Panc1 (cell line): ENCODE measurements at regions not wholly inside any gene's neighbourhood (a gene's known extent, or its start where the extent isn't known, plus 50 kb on each side); places are given as distances from the start of the nearest gene placed in this dataset.

ENCODE experiments used
- ATAC-seq: fragments of 200-7000 bp; cut with Tn5 transposase; 2 replicates; pipeline ENCODE4 v1.9.1; 2020; ENCODE audit warnings: mild to moderate bottlenecking, moderate library complexity
- BruUV-seq: library from RNA; stranded (reverse); fragments of 400-500 nt; replicated peaks from 2 replicates; lab custom pipeline; 2021; lab: Mats Ljungman, UMichigan
- CTCF ChIA-PET: fragments of 300-600 bp; sonication (Branson Sonifier 250); formaldehyde crosslinking; loops from one replicate; lab custom pipeline; 2022; ENCODE audit warnings: antibody characterized with exemption; lab: Charles Lee
- POLR2A ChIA-PET: fragments of 300-600 bp; sonication (Branson Sonifier 250); formaldehyde crosslinking; loops from one replicate; lab custom pipeline; 2022; ENCODE audit warnings: antibody characterized with exemption; lab: Charles Lee
- DNase-seq: peaks from one replicate; pipeline ENCODE4 v3.0.0-alpha.2; 2010; ENCODE audit warnings: low read depth, low spot score
- H3K27ac ChIP-seq: 2 replicates; pipeline ENCODE4 v1.5.1; 2011; ENCODE audit warnings: mild to moderate bottlenecking, low read length, inconsistent platforms
- H3K27me3 ChIP-seq: fragments of 200-500 bp; sonication (Bioruptor generic); 2 replicates; pipeline ENCODE4 v1.6.0; 2014; ENCODE audit warnings: low read length, inconsistent platforms; ENCODE audit not compliant: control insufficient read depth, insufficient read depth
- H3K36me3 ChIP-seq: fragments of 200-500 bp; sonication (Bioruptor generic); 2 replicates; pipeline ENCODE4 v1.5.1; 2014; ENCODE audit warnings: inconsistent platforms, mild to moderate bottlenecking, low read length, moderate library complexity; ENCODE audit not compliant: control insufficient read depth, insufficient read depth
- H3K4me1 ChIP-seq: 2 replicates; pipeline ENCODE4 v1.5.1; 2011; ENCODE audit warnings: inconsistent platforms, mild to moderate bottlenecking, low read length, moderate library complexity; ENCODE audit not compliant: control insufficient read depth, insufficient read depth
- H3K4me3 ChIP-seq, 2 experiments: 2 replicates each; pipeline ENCODE4 v1.5.1; 2011 to 2012; ENCODE audit warnings: low read depth in 2 of 2, low read length in 2 of 2, mild to moderate bottlenecking in 2 of 2, inconsistent platforms in 1 of 2, moderate library complexity in 1 of 2
- H3K9me3 ChIP-seq: fragments of 200-500 bp; sonication (Bioruptor generic); 2 replicates; pipeline ENCODE4 v1.5.1; 2014; ENCODE audit warnings: low read depth, mild to moderate bottlenecking, inconsistent platforms, low read length, moderate library complexity; ENCODE audit not compliant: control insufficient read depth, insufficient read depth
- POLR2AphosphoS5 ChIP-seq: IDR thresholded peaks from 2 replicates; pipeline ENCODE4 v1.6.1; 2012; ENCODE audit warnings: mild to moderate bottlenecking, low read depth, low read length, moderate library complexity
- SIN3A ChIP-seq: IDR thresholded peaks from 2 replicates; pipeline ENCODE4 v1.6.1; 2012; ENCODE audit warnings: low read depth, mild to moderate bottlenecking, low read length, moderate library complexity, borderline replicate concordance; ENCODE audit not compliant: insufficient read depth
- TCF7L2 ChIP-seq: IDR thresholded peaks from 2 replicates; pipeline ENCODE4 v1.6.1; 2011; ENCODE audit warnings: mild to moderate bottlenecking, low read depth, low read length, inconsistent platforms
- in situ Hi-C: cut with HindIII; loops from 2 replicates; pipeline ENCODE4 v1.10.0; 2016; ENCODE audit warnings: low sequenced_read_pairs, low pct_unique_long_range_greater_than_20kb
- intact Hi-C: fragments of 100-400 bp; cut with micrococcal nuclease; formaldehyde crosslinking; loops from one replicate; pipeline ENCODE4 v1.10.0; 2022; ENCODE audit not compliant: unreplicated experiment
- TF ChIP-seq, protein P1 (sequence below), 2 experiments: IDR thresholded peaks; 2 replicates each; pipeline ENCODE4 v1.6.1; 2011 to 2012; ENCODE audit warnings: low read depth in 2 of 2, control low read depth in 1 of 2, low read length in 1 of 2, mild to moderate bottlenecking in 1 of 2, moderate library complexity in 1 of 2; ENCODE audit not compliant: insufficient read depth in 1 of 2
- TF ChIP-seq, protein P2 (sequence below): fragments of 450-650 bp; IDR thresholded peaks from 2 replicates; pipeline ENCODE4 v1.5.1; 2017; ENCODE audit warnings: mild to moderate bottlenecking

DNA sequence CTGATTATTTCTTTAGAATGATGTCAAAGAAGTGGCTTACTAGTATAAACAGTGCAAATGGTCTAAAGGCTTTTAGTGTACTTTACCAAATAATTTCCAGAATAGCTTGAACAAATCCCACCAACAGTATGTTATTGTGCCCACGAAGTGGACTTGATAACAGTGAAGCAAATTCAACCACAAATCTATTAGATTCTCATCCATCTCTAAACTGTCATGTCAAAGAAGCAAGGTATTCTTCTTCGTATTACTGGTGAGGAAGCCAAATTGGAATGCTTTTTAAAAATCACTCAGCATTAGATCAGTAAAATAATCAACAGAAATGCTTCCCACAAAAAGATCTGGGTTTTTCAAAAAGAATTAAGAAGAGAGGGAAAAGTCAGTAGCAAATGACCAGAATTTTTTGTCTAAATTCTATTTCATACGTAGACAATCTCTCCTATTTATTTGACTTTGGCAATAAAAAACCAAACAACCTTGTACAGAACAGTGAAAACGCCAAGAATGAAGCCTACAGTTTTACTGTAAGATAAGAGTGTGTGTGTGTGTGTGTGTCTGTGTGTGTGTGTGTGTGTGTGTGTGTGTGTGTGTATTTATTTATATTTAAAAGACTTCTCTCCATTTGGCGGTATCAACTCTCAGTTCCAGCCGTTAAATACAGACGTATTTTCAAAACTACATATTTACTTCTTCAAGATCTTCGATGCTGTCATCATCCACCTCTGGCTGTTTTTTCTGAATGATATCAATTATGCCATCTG, 114.6 kb downstream of the CYB561 start:
- ATAC-seq, result no peak
- H3K27ac ChIP-seq, result no peak overlapping the region
- H3K27me3 ChIP-seq, result no peaks in the 10 kb centered on the region
- ChIA-PET CTCF (no interaction called here), POLR2A (no interaction called here)
- no peak overlapping the region for H3K4me3 ChIP-seq
- BruUV-seq, result no TSS peak
- H3K9me3 ChIP-seq, result no peaks in the 10 kb centered on the region
- TF ChIP-seq POLR2AphosphoS5 (no peak), TCF7L2 (no peak), SIN3A (no peak)
- TF ChIP-seq, protein P1, sequence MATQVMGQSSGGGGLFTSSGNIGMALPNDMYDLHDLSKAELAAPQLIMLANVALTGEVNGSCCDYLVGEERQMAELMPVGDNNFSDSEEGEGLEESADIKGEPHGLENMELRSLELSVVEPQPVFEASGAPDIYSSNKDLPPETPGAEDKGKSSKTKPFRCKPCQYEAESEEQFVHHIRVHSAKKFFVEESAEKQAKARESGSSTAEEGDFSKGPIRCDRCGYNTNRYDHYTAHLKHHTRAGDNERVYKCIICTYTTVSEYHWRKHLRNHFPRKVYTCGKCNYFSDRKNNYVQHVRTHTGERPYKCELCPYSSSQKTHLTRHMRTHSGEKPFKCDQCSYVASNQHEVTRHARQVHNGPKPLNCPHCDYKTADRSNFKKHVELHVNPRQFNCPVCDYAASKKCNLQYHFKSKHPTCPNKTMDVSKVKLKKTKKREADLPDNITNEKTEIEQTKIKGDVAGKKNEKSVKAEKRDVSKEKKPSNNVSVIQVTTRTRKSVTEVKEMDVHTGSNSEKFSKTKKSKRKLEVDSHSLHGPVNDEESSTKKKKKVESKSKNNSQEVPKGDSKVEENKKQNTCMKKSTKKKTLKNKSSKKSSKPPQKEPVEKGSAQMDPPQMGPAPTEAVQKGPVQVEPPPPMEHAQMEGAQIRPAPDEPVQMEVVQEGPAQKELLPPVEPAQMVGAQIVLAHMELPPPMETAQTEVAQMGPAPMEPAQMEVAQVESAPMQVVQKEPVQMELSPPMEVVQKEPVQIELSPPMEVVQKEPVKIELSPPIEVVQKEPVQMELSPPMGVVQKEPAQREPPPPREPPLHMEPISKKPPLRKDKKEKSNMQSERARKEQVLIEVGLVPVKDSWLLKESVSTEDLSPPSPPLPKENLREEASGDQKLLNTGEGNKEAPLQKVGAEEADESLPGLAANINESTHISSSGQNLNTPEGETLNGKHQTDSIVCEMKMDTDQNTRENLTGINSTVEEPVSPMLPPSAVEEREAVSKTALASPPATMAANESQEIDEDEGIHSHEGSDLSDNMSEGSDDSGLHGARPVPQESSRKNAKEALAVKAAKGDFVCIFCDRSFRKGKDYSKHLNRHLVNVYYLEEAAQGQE (IDR thresholded peaks at IDR 0.05; ENCODE audit: insufficient read depth in 1 of 2, low read depth in 2 of 2, low read length in 1 of 2), result no peak
- TF ChIP-seq, protein P2, sequence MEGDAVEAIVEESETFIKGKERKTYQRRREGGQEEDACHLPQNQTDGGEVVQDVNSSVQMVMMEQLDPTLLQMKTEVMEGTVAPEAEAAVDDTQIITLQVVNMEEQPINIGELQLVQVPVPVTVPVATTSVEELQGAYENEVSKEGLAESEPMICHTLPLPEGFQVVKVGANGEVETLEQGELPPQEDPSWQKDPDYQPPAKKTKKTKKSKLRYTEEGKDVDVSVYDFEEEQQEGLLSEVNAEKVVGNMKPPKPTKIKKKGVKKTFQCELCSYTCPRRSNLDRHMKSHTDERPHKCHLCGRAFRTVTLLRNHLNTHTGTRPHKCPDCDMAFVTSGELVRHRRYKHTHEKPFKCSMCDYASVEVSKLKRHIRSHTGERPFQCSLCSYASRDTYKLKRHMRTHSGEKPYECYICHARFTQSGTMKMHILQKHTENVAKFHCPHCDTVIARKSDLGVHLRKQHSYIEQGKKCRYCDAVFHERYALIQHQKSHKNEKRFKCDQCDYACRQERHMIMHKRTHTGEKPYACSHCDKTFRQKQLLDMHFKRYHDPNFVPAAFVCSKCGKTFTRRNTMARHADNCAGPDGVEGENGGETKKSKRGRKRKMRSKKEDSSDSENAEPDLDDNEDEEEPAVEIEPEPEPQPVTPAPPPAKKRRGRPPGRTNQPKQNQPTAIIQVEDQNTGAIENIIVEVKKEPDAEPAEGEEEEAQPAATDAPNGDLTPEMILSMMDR, result no peak
- no peak for DNase-seq
- no peaks in the 10 kb centered on the region for H3K4me1 ChIP-seq
- no peaks in the 10 kb centered on the region for H3K36me3 ChIP-seq
- intact Hi-C loops, result no loop called here
- in situ Hi-C loops, result no loop called here

DNA sequence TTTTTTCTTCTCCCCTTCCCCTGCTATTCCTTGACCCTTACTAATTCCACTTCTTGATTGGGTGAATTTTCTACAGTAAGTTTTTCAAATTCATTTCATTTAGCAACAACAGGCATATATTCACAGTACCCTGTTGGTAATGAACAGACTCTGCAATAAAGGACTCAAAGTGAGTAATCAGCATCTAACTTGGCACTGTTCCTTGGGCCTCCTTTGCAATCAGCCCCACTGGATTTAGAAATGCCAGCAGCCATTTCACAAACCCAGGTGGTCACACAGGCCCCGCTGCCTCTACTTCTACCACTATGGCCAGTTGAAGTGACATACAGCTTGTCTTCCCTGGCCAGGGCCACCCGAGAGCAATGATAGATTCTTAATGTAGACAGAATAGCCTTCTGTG, 113.8 kb downstream of the CYB561 start:
- Histone ChIP-seq H3K27me3 (no peaks in the 10 kb centered on the region), H3K4me1 (no peaks in the 10 kb centered on the region), H3K9me3 (no peaks in the 10 kb centered on the region), H3K4me3 (no peak overlapping the region), H3K36me3 (no peaks in the 10 kb centered on the region), H3K27ac (no peak overlapping the region)
- ChIA-PET POLR2A (no interaction called here), CTCF (no interaction called here)
- no TSS peak for BruUV-seq
- ATAC-seq, result no peak
- in situ Hi-C loops, result no loop called here
- intact Hi-C loops, result no loop called here
- DNase-seq, result no peak
- TF ChIP-seq, protein P2, result no peak
- TF ChIP-seq, protein P1 (IDR thresholded peaks at IDR 0.05; ENCODE audit: insufficient read depth in 1 of 2, low read depth in 2 of 2, low read length in 1 of 2), result no peak
- TF ChIP-seq TCF7L2 (no peak), POLR2AphosphoS5 (no peak), SIN3A (no peak)
